Muscle of back (tissue), 3 donors: ENCODE measurements at regions not wholly inside any gene's neighbourhood (a gene's known extent, or its start where the extent isn't known, plus 50 kb on each side); places are given as distances from the start of the nearest gene placed in this dataset.

Source experiments
- DNase-seq, 3 donors: peaks; one replicate each; pipeline versions ENCODE4 v3.0.0 to v3.0.0-alpha.2; 2013

DNA sequence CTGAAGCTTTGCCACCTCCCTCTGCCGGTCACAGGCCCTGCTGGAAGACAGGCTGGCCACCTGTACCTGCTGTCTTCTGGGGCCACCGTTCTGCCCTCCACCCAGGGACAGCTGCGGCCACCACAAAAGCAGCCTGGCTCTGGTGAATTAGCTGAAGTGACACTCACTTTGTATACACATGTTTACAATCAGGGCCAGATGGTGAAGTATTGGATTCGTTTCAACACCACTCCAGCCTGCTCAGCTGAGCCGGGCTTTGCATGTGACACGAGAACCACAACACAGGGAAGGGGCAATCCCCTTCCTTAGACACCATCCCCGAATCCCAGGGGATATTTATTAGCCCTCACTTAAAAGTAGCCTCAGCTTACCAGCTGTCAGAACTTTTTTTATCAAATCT lies 191.5 kb upstream of the RPL38 start:
- DNase-seq, result peak in 2 of 3 donors; percentile 12 to 46

GRCh38 chr17:74012465-74012864 lies 191.0 kb upstream of the RPL38 start:
- no peak for DNase-seq

- no peak for DNase-seq
Observed at GRCh38 chr17:74015316-74015715, 188.2 kb upstream of the RPL38 start.

DNA sequence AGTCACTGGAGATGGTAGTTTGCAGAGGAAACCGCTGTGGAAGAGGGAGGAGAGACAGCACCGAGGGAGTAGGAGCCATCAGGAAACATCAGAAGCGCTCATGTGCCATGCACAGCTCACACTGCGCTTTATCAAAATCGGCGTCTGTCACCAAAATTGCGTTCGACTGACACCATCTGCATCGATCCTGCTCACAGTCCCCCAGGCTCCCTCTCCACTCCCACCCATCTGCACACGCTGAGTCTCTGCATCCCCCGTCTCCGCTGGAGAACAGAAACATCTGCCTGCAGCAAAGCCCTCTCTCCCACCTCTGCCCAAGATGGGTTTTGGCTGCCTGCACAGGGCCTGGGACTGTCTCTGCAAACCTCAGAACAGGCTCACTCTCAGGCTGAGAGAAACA lies 187.5 kb upstream of the RPL38 start:
- no peak for DNase-seq

DNA sequence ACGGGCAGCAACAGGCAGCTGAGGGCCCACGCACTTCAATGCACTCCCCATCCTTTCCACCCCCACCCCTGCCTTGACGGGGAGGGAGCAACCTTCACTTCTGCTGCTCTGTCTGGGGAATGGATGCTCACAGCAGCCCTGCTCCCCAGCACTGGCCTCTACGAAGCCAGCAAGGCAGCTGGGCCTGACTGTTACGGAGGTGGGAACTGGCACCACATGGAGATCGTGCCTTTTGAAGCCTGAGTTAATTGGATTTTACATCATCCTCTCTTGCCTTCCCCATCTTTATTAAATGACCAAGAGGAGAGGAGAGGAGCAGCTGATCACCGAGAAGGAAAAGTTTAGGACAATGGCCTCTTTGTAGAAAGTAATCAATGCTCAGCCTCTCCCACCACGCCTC lies 187.0 kb upstream of the RPL38 start:
- DNase-seq, result no peak

GRCh38 chr17:74017466-74017865 lies 186.0 kb upstream of the RPL38 start:
- no peak for DNase-seq

DNA sequence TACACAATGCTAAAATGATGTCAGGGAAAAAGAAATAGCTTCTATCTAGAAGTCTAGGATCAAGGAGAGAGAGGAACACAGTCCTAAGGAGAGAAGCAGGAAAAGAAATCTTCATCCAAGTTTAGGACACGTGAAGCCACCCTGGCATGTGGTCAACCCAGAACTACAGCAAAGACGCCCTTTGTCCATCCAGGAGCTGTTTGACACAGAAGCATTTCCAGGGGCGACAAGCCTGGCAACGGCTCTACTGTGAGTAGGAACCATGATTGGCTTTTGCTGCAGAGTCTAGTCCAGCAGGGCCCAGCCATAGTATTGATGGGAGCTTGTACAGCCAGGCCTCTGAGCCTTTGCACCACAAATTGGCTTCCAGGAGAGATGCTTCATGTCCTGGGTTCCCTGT lies 185.4 kb upstream of the RPL38 start:
- DNase-seq, result no peak

- no peak for DNase-seq
Observed at GRCh38 chr17:74019271-74019670, 184.2 kb upstream of the RPL38 start.

- no peak for DNase-seq
Observed at GRCh38 chr17:74019860-74020259, 183.6 kb upstream of the RPL38 start.

DNA sequence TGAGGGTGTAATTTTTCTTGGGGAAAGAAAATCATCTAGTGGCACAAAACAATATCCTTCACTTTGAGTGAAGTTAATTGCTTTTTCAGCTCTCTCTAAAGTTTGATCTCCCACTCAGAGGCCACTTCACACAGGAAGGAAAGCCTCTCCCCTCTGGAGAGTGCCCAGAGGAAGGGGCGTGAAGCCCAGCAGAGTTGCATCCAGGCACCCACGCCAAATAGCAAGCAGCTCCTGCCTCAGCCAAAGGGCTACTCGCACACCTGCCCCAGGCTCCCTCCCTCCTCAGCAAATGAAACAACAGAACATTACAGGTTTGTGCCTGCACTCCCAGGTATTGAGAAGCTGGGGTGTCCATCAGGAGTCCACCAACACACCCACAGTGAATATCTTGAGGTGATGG lies 183.0 kb upstream of the RPL38 start:
- no peak for DNase-seq

DNA sequence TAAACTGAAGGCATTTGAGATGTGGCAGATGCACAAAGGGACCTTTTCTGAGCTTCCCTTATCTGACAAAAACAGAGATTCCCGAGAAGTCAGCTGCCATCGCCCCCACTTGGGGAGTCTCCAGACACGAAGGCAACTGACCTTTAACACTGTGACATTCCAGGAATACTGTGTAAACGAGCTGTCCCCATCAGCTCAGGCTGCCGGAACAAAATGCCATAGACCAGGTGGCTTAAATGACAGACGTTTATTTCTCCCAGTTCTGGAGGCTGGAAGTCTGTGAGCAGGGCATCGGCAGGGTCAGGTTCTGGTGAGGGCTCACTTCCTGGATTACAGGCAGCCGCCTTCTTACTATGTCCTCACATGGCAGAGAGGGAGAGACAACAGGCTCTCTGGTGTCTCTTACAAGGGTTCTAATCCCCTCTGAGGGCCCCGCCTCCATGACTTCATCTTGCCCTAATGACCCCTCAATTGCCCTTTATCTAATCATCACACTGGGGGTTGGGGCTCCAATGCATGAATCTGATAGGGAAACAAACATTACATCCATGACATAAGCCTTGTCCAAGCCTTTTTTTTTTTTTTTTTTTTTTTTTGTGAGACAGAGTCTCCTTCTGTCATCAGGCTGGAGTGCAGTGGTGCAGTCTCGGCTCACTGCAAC lies 178.5 kb upstream of the RPL38 start:
- no peak for DNase-seq

DNA sequence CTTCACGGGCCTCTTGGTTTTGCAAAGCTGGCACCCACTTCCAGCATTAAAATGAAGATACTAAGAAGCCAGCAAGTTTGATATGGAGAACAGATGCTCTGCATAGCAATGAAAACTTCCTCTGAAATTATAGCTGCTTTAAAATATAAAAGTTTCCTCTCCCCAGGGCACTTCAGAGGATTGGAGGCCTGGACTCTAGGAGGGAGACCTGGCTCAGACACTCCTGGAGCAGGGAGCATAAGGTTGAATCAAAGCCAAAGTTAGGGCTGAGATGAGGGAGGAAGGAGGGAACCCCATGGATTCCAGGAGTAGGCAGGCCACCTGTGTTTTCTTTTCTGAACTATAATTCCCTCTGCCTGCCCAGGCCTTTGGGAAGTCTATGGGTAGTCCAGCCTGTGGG lies 176.0 kb upstream of the RPL38 start:
- DNase-seq, result no peak

DNA sequence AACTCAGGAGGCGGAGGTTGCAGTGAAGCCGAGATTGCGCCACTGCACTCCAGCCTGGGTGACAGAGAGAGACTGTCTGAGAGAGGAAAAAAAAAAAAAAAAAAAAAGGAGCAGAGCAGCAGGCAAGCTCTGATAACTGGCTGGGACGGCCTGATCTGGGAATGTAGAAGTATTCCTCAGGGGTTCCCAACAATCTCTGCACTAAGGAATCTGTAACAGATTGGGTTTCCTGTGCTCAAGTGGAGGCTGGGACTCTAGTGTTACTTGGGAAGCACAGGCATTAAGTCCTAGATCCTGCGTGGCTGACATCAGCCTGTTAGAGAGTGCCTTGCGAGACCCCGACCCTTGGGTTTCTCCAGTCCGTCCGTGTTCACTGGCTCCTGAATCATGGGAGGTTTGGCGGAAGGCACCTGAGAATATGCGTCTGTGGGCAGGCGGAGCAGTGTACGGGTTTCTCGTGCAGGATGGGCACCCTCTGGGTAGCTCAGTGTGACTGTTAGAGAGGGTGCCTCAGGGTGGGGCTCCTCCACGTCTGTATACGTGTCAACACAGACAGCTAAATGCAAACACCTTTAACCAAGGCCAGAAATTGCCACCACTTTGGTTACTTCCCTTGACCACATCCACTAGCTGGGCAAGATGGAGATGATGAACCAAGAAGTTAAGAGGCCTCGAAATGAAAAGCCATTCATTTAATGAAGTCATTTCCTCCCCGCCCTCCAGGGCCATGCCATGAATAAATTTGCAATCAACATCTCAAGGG lies 174.9 kb upstream of the RPL38 start:
- no peak for DNase-seq

- no peak for DNase-seq
Observed at GRCh38 chr17:74031316-74032090, 172.0 kb upstream of the RPL38 start.

- no peak for DNase-seq
Observed at GRCh38 chr17:74032222-74032621, 171.3 kb upstream of the RPL38 start.

- peak in 1 of 3 donors; percentile 7 for DNase-seq
Observed at GRCh38 chr17:74037320-74037719, 166.2 kb upstream of the RPL38 start.

DNA sequence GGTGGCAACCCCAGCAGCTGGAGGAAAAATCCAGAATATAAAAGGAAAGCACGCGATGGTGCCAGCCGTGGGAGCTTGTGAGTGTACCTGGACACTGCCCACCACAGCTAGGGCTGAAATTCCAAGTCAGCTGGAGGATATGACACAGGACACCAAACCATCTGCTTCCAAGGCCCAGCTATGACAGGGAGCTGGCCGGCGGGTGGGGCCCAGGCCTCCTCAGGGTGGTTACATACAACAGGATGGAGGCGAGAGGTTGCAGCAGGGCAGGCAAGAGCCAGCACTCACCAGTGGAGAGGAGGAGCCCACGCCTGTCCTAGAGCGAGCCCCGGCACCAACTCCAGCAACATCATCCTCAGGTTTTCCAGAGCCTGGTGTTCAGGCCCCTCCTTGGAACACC lies 163.2 kb upstream of the RPL38 start:
- no peak for DNase-seq

- DNase-seq, result no peak
Observed at GRCh38 chr17:74040729-74041128, 162.7 kb upstream of the RPL38 start.

- no peak for DNase-seq
Observed at GRCh38 chr17:74041869-74042640, 161.4 kb upstream of the RPL38 start.

DNA sequence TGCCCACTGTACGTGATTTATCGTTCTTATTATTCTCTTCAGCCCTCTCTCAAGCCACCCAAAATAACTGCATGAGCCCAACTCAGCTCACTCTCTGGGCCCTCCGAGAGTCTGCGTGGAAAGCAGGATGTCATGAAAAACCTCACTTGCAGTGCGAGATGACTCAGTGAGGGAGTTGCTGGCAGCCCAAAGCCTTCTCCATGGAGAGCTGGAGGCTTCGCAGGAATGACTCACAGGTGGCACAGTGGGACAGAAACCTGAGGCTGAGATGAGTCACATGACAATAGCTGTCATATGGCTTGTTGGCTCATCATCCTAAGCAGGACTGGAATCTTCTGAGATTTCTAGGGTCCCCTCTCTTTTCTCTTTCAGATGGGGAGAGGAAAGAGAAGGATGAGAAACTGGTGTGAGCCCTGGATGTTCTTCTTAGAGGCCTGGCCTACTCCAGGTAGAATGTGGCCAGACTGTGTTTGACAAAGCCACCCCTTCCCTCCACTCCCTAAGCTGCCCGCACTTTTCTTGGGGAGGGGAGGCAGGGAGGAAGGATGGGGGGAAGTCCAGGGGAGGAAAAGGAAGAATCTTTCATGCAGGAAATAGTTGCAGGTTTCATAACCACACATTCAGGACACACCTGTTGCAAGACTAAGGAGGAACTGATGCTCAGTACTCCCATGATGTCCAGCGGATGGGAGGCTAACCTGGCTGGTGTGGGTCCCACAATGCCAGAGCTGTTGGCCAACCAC lies 160.6 kb upstream of the RPL38 start:
- peak; percentile 47 to 81 (median 53) for DNase-seq

DNA sequence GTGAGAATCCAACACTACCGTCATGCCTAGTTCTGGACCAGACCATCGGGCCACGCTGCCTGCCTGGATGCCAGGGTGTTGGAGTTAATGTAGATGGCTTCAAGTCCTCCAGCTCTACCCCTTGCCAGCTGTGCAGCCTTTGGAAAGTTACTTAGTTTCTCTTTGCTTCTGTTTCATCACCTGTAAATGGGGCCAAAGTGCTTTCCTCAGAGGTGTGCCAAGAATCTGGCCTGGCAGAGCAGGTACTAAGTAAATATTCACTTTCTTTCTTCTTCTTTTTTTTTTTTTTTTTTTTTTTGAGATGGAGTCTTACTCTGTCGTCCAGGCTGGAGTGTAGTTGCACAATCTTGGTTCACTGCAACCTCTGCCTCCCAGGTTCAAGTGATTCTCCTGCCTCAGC lies 159.5 kb upstream of the RPL38 start:
- no peak for DNase-seq
